H1 (cell line): ENCODE measurements at regions not wholly inside any gene's neighbourhood (a gene's known extent, or its start where the extent isn't known, plus 50 kb on each side); places are given as distances from the start of the nearest gene placed in this dataset.

Experiments
- CTCF ChIA-PET: fragments of 300-600 bp; sonication (Branson Sonifier 250); formaldehyde crosslinking; loops from one replicate; lab custom pipeline; 2021; ENCODE audit not compliant: partially characterized antibody; lab: Charles Lee
- POLR2A ChIA-PET: fragments of 300-600 bp; sonication (Branson Sonifier 250); formaldehyde crosslinking; loops from one replicate; lab custom pipeline; 2021; ENCODE audit warnings: inconsistent platforms; ENCODE audit not compliant: partially characterized antibody; lab: Charles Lee
- DNase-seq, 2 experiments: peaks; one replicate each; pipeline versions ENCODE4 v3.0.0 to v3.0.0-alpha.2; 2010 to 2022; ENCODE audit warnings: low spot score in 2 of 2, low read depth in 1 of 2, mixed read lengths in 1 of 2
- FAIRE-seq: peaks from 2 replicates; lab custom pipeline; 2011; peaks lifted over from hg19 to GRCh38; lab: Jason Lieb, UNC
- H2AFZ ChIP-seq: 2 replicates; pipeline ENCODE4 v1.8.1; 2012; ENCODE audit warnings: low read length, inconsistent platforms
- H2AK5ac ChIP-seq: 2 replicates; pipeline ENCODE4 v1.6.1; 2013; ENCODE audit warnings: low read depth, low read length
- H2BK120ac ChIP-seq: replicated peaks from 2 replicates; pipeline ENCODE3; 2013; ENCODE audit warnings: low read depth, low read length, inconsistent platforms
- H2BK12ac ChIP-seq: 2 replicates; pipeline ENCODE4 v1.6.1; 2013; ENCODE audit warnings: low read depth, low read length
- H2BK15ac ChIP-seq: 2 replicates; pipeline ENCODE4 v1.6.1; 2013; ENCODE audit warnings: low read length
- H2BK20ac ChIP-seq: 2 replicates; pipeline ENCODE4 v1.6.1; 2013; ENCODE audit warnings: low read length
- H2BK5ac ChIP-seq: 2 replicates; pipeline ENCODE4 v1.6.1; 2013; ENCODE audit warnings: low read depth, low read length
- H3K14ac ChIP-seq: 2 replicates; pipeline ENCODE4 v1.6.1; 2013; ENCODE audit warnings: inconsistent platforms; ENCODE audit not compliant: insufficient read length
- H3K18ac ChIP-seq: 2 replicates; pipeline ENCODE4 v1.6.1; 2013; ENCODE audit warnings: low read length; ENCODE audit errors: extremely low read depth
- H3K23ac ChIP-seq: 2 replicates; pipeline ENCODE4 v1.6.1; 2013; ENCODE audit warnings: inconsistent platforms; ENCODE audit not compliant: insufficient read length
- H3K23me2 ChIP-seq: 2 replicates; pipeline ENCODE4 v1.6.1; 2013; ENCODE audit warnings: low read depth, low read length
- H3K27ac ChIP-seq: 2 replicates; pipeline ENCODE4 v1.6.1; 2011; ENCODE audit warnings: low read depth, low read length, inconsistent platforms
- H3K27me3 ChIP-seq, 4 experiments: replicated peaks in 1 of 4; 1 replicate in 1 of 4; 2 replicates in 3 of 4; pipeline versions ENCODE4 v1.6.1 to v1.8.1; 2011 to 2013; ENCODE audit warnings: low read length in 3 of 4, mild to moderate bottlenecking in 3 of 4, inconsistent platforms in 2 of 4, mixed read lengths in 2 of 4, moderate library complexity in 1 of 4; ENCODE audit not compliant: control insufficient read depth in 3 of 4, insufficient read depth in 3 of 4; ENCODE audit errors: extremely low read depth in 1 of 4
- H3K36me3 ChIP-seq, 4 experiments: 2 replicates each; pipeline versions ENCODE4 v1.6.1 to v1.8.1; 2011 to 2013; ENCODE audit warnings: mild to moderate bottlenecking in 4 of 4, low read length in 3 of 4, moderate library complexity in 2 of 4, control low read depth in 1 of 4, inconsistent platforms in 1 of 4; ENCODE audit not compliant: insufficient read depth in 4 of 4, control insufficient read depth in 2 of 4
- H3K4ac ChIP-seq: replicated peaks from 2 replicates; pipeline ENCODE3; 2013; ENCODE audit warnings: low read length, low read depth, mixed read lengths, inconsistent platforms; ENCODE audit not compliant: insufficient read length
- H3K4me1 ChIP-seq, 4 experiments: replicated peaks in 1 of 4; 1 replicate in 1 of 4; 2 replicates in 3 of 4; pipeline versions ENCODE4 v1.6.1 to v1.8.1; 2011 to 2013; ENCODE audit warnings: low read length in 3 of 4, inconsistent platforms in 2 of 4, mixed read lengths in 1 of 4; ENCODE audit not compliant: insufficient read depth in 4 of 4, control insufficient read depth in 3 of 4
- H3K4me2 ChIP-seq, 2 experiments: 2 replicates each; pipeline versions ENCODE4 v1.6.1 to v1.8.1; 2011 to 2013; ENCODE audit warnings: low read depth in 2 of 2, low read length in 2 of 2, control low read depth in 1 of 2, inconsistent platforms in 1 of 2, mild to moderate bottlenecking in 1 of 2; ENCODE audit not compliant: insufficient read depth in 1 of 2
- H3K4me3 ChIP-seq, 4 experiments: fragments of 200-600, 300-600 bp in 1 of 4; sonication (generic), shearing (Covaris generic), sonication (Bioruptor Twin) in 1 of 4; 2 replicates each; pipeline versions ENCODE4 v1.5.1 to v1.8.1; 2011 to 2016; ENCODE audit warnings: low read length in 4 of 4, low read depth in 3 of 4, control low read depth in 2 of 4, inconsistent platforms in 2 of 4, mild to moderate bottlenecking in 2 of 4, mixed read lengths in 1 of 4, moderate library complexity in 1 of 4; ENCODE audit not compliant: insufficient read depth in 2 of 4; ENCODE audit errors: extremely low read depth in 1 of 4
- H3K56ac ChIP-seq: replicated peaks from 2 replicates; pipeline ENCODE3; 2013; ENCODE audit warnings: low read depth, mild to moderate bottlenecking, mixed read lengths, low read length, inconsistent platforms; ENCODE audit not compliant: insufficient read length
- H3K79me1 ChIP-seq: 2 replicates; pipeline ENCODE4 v1.6.1; 2013; ENCODE audit warnings: low read depth, low read length, control low read depth
- H3K79me2 ChIP-seq, 2 experiments: 2 replicates each; pipeline versions ENCODE4 v1.6.1 to v1.8.1; 2012 to 2013; ENCODE audit warnings: low read length in 2 of 2, mild to moderate bottlenecking in 2 of 2, inconsistent platforms in 1 of 2; ENCODE audit not compliant: insufficient read depth in 2 of 2, control insufficient read depth in 1 of 2
- H3K9ac ChIP-seq, 4 experiments: replicated peaks in 1 of 4; 1 replicate in 1 of 4; 2 replicates in 3 of 4; pipeline versions ENCODE4 v1.6.1 to v1.8.1; 2011 to 2013; ENCODE audit warnings: low read depth in 3 of 4, low read length in 3 of 4, control low read depth in 2 of 4, mild to moderate bottlenecking in 2 of 4, moderate library complexity in 2 of 4, inconsistent platforms in 1 of 4; ENCODE audit errors: extremely low read depth in 1 of 4
- H3K9me3 ChIP-seq, 2 experiments: 2 replicates each; pipeline versions ENCODE4 v1.6.1 to v1.8.1; 2012 to 2013; ENCODE audit warnings: mild to moderate bottlenecking in 2 of 2, moderate library complexity in 2 of 2, control low read depth in 1 of 2, inconsistent platforms in 1 of 2, low read depth in 1 of 2, low read length in 1 of 2, mixed read lengths in 1 of 2; ENCODE audit not compliant: insufficient read depth in 2 of 2
- H4K20me1 ChIP-seq, 2 experiments: replicated peaks in 1 of 2; 2 replicates each; pipeline versions ENCODE3 to v1.8.1; 2011 to 2013; ENCODE audit warnings: inconsistent platforms in 2 of 2, low read length in 2 of 2, mild to moderate bottlenecking in 1 of 2; ENCODE audit not compliant: insufficient read depth in 2 of 2, control insufficient read depth in 1 of 2
- H4K5ac ChIP-seq: 2 replicates; pipeline ENCODE4 v1.6.1; 2013; ENCODE audit warnings: low read length, low read depth, mixed read lengths, inconsistent platforms; ENCODE audit not compliant: insufficient read length
- H4K8ac ChIP-seq: 2 replicates; pipeline ENCODE4 v1.8.0; 2013; ENCODE audit warnings: mild to moderate bottlenecking, moderate library complexity, low read length, inconsistent platforms; ENCODE audit not compliant: insufficient read depth; ENCODE audit errors: extremely low read depth
- H4K91ac ChIP-seq: replicated peaks from 2 replicates; pipeline ENCODE3; 2013; ENCODE audit warnings: low read length, mixed read lengths, inconsistent platforms; ENCODE audit not compliant: insufficient read length
- BCL11A ChIP-seq, 2 experiments: IDR thresholded peaks; one replicate each; pipeline ENCODE4 v1.6.1; 2011; ENCODE audit warnings: low read depth in 2 of 2, low read length in 2 of 2, mild to moderate bottlenecking in 2 of 2
- CHD1 ChIP-seq: IDR thresholded peaks from 2 replicates; pipeline ENCODE4 v1.6.1; 2012; ENCODE audit warnings: low read depth, low read length, improper control_type of control experiment
- GABPA ChIP-seq: IDR thresholded peaks from 2 replicates; pipeline ENCODE4 v1.6.1; 2011; ENCODE audit warnings: mild to moderate bottlenecking, low read length, moderate library complexity, borderline replicate concordance; ENCODE audit not compliant: insufficient read depth
- KDM4A ChIP-seq: IDR thresholded peaks from one replicate; pipeline ENCODE4 v1.7.1; 2012; ENCODE audit warnings: low read depth, mild to moderate bottlenecking, moderate library complexity, low read length, inconsistent platforms; ENCODE audit not compliant: severe bottlenecking
- NRF1 ChIP-seq: IDR thresholded peaks from 2 replicates; pipeline ENCODE4 v1.6.1; 2011; ENCODE audit warnings: mild to moderate bottlenecking, low read depth, low read length, improper control_type of control experiment
- POLR2AphosphoS5 ChIP-seq: IDR thresholded peaks from 2 replicates; pipeline ENCODE4 v1.6.1; 2011; ENCODE audit warnings: low read depth, low read length
- SIN3A ChIP-seq, 2 experiments: IDR thresholded peaks in 1 of 2; conservative IDR thresholded peaks in 1 of 2; 2 replicates each; pipeline ENCODE4 v1.6.1; 2011 to 2012; ENCODE audit warnings: low read length in 2 of 2, improper control_type of control experiment in 1 of 2, low read depth in 1 of 2, mild to moderate bottlenecking in 1 of 2
- SP2 ChIP-seq: IDR thresholded peaks from 2 replicates; pipeline ENCODE4 v1.6.1; 2012; ENCODE audit warnings: mild to moderate bottlenecking, low read length, inconsistent platforms
- TCF12 ChIP-seq: IDR thresholded peaks from 2 replicates; pipeline ENCODE4 v1.6.1; 2011; ENCODE audit warnings: low read depth, mild to moderate bottlenecking, low read length
- TEAD4 ChIP-seq: IDR thresholded peaks from 2 replicates; pipeline ENCODE4 v1.6.1; 2012; ENCODE audit warnings: low read depth, low read length, inconsistent platforms, mixed read lengths
- WGBS, 2 experiments: shearing (Covaris generic) in 1 of 2; methylation state at CpG; one replicate each; pipeline versions ENCODE4 v1.1.6 to v1.1.7; 2013 to 2015; ENCODE audit warnings: low lambda C conversion rate in 2 of 2, mixed read lengths in 2 of 2, inconsistent platforms in 1 of 2, low coverage in 1 of 2, missing lambda C conversion rate in 1 of 2; ENCODE audit not compliant: insufficient replicate concordance in 2 of 2, insufficient coverage in 1 of 2, insufficient read length in 1 of 2; ENCODE audit errors: extremely low coverage in 1 of 2, missing lambda C conversion rate in 1 of 2; 5-methylcytosine and 5-hydroxymethylcytosine counted together

DNA sequence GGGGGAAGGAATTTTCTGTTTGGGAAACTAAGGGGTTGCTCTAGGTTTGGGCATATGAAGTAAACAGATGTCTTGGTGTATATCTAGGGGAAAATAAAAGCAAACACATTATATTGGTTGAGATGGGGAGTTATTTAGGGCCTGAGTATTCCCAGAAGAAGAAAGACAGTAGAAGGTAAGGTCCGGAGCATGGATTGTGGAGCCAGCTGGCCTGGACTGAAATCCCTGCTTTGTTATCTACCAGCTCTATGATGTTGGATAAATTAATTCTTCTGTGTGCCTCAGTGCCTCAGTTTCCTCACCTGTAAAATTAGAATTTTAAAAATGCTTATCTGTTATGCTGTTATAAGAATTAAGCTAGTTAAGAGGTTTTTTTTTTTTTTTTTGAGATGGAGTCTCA is 272.3 kb upstream of the RPS6KA3 start:
- FAIRE-seq, result no peak
- Histone ChIP-seq H2AFZ (no peak overlapping the region), H3K36me3 (no peaks in the 10 kb centered on the region), H4K91ac (no peak overlapping the region), H3K4ac (no peak overlapping the region), H4K8ac (no peak overlapping the region)
- POLR2A ChIA-PET, result no interaction called here
- DNase-seq, result no peak
- no peak for TF ChIP-seq NRF1
- no peak for TF ChIP-seq KDM4A
- no peak for TF ChIP-seq SIN3A (conservative IDR thresholded peaks at IDR 0.05 in 1 of 2, IDR thresholded peaks at IDR 0.05 in 1 of 2; ENCODE audit: low read depth in 1 of 2, low read length in 2 of 2)
- TF ChIP-seq SP2, result no peak
- TF ChIP-seq POLR2AphosphoS5, result no peak
- no peak for TF ChIP-seq TEAD4
- no peak for TF ChIP-seq GABPA
- TF ChIP-seq CHD1, result no peak
- no peak for TF ChIP-seq BCL11A (IDR thresholded peaks at IDR 0.05; ENCODE audit: low read depth in 2 of 2, low read length in 2 of 2)
- no peak for TF ChIP-seq TCF12
- TF ChIP-seq, all 59 proteins: peak for 0
- no peak overlapping the region for H3K18ac ChIP-seq
- no peak overlapping the region for H3K9ac ChIP-seq
- H3K79me1 ChIP-seq, result no peaks in the 10 kb centered on the region
- no peak overlapping the region for H2BK5ac ChIP-seq
- H3K56ac ChIP-seq, result no peak overlapping the region
- no peak overlapping the region for H3K4me3 ChIP-seq
- H3K27me3 ChIP-seq, result no peaks in the 10 kb centered on the region
- H3K23ac ChIP-seq, result no peak overlapping the region
- no peak overlapping the region for H3K4me2 ChIP-seq
- no peak overlapping the region for H4K5ac ChIP-seq
- H3K4me1 ChIP-seq, result no peaks in the 10 kb centered on the region
- no peaks in the 10 kb centered on the region for H3K79me2 ChIP-seq
- H2BK15ac ChIP-seq, result no peak overlapping the region
- no peak overlapping the region for H3K27ac ChIP-seq
- 67% methylated on average over 1 of the region's 1 CpG; no CpG with 5 or more reads in 1 of the 2 experiments for WGBS, 2 experiments
- H2BK20ac ChIP-seq, result no peak overlapping the region
- H3K14ac ChIP-seq, result no peak overlapping the region
- no peak overlapping the region for H2BK120ac ChIP-seq
- H3K23me2 ChIP-seq, result no peaks in the 10 kb centered on the region
- CTCF ChIA-PET, result interaction anchor here (1.8 kb wide), 1 partner anchor 9 kb away, joined by 13 read pairs; no protein-coding TSS in a partner anchor
- peaks cover 4 to 8% of the 10 kb centered on the region in 2 experiments; a peak in 2 of 4 replicates for H3K9me3 ChIP-seq
- H2BK12ac ChIP-seq, result no peak overlapping the region
- no peak overlapping the region for H2AK5ac ChIP-seq
- no peaks in the 10 kb centered on the region for H4K20me1 ChIP-seq
